Astrocyte of the spinal cord (primary cell): ENCODE measurements at regions not wholly inside any gene's neighbourhood (a gene's known extent, or its start where the extent isn't known, plus 50 kb on each side); places are given as distances from the start of the nearest gene placed in this dataset.

Source experiments
- DNase-seq: peaks from one replicate; pipeline ENCODE4 v3.0.0; 2011; ENCODE audit warnings: low read depth, low spot score
- H3K4me3 ChIP-seq: 2 replicates; pipeline ENCODE4 v1.5.1; 2011; ENCODE audit warnings: low read depth, mild to moderate bottlenecking, low read length, moderate library complexity
- in situ Hi-C: cut with HindIII; loops from 2 replicates; pipeline ENCODE4 v1.10.0; 2017; ENCODE audit warnings: low sequenced_read_pairs
- TF ChIP-seq, protein P1 (sequence below): IDR thresholded peaks from 2 replicates; pipeline ENCODE4 v1.5.1; 2012; ENCODE audit warnings: low read depth, mild to moderate bottlenecking, low read length, inconsistent platforms

DNA sequence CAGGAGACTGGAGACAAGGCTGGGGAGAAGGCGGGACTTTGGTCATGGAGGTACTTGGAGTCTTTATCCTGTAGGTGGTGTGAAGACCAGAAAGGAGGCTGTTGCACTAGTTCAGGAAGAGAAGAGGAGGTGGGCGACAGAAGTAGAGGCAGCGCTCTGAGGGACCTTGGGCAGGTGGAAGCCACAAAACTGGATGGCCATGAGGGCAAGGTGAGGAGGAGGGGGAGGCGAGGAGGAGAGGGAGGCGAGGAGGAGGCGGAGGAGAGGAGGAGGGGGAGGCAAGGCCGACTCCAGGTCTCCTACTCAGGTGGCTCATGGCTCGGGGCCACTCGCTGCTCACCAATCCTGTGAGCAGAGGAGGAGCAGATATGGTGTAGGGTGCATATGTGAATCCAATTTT, 125.6 kb downstream of the RPLP1 start:
- no peak for DNase-seq
- TF ChIP-seq, protein P1, sequence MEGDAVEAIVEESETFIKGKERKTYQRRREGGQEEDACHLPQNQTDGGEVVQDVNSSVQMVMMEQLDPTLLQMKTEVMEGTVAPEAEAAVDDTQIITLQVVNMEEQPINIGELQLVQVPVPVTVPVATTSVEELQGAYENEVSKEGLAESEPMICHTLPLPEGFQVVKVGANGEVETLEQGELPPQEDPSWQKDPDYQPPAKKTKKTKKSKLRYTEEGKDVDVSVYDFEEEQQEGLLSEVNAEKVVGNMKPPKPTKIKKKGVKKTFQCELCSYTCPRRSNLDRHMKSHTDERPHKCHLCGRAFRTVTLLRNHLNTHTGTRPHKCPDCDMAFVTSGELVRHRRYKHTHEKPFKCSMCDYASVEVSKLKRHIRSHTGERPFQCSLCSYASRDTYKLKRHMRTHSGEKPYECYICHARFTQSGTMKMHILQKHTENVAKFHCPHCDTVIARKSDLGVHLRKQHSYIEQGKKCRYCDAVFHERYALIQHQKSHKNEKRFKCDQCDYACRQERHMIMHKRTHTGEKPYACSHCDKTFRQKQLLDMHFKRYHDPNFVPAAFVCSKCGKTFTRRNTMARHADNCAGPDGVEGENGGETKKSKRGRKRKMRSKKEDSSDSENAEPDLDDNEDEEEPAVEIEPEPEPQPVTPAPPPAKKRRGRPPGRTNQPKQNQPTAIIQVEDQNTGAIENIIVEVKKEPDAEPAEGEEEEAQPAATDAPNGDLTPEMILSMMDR, result no peak
- H3K4me3 ChIP-seq, result no peak overlapping the region
- in situ Hi-C loops, result no loop called here

DNA sequence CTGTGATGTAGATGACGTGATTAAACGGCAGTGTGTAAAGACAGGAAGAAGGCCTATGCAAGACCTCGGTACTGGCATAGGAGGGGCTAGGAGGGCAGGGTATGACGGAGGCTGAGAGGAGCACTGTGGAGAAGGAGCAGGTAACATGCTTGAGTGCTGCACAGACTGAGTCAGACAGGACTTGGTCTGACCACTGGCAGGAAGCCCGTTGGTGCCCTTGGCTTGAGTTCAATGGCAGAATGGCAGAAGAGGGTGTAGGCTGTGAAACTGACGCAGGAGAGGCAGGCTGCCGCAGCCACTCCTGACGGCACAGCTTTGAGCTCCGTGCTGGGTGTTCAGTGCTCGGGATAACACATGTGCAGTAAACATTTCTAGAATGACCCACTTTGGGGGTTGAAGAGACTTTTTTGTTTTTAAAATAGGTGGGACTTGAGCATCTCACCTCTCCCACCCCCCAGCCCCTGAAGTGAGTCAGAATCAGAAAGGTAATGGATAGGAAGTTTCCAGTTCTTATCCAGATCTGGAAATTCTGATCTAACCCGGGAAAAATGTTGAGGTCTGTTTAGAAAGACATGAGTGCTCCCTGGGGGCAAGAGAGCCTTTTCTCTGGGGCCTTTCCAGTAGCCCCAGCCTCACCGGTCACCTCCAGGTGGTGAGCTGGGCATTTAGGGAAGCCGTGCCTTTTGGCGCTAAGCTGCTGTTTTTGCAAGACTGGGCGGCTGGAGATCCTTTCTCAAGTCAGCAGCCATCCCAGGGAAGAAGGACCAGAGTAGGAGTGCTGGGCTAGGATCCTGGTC, 126.4 kb downstream of the RPLP1 start:
- no peak for DNase-seq
- in situ Hi-C loops, result no loop called here
- H3K4me3 ChIP-seq, result no peak overlapping the region
- TF ChIP-seq, protein P1, result no peak

DNA sequence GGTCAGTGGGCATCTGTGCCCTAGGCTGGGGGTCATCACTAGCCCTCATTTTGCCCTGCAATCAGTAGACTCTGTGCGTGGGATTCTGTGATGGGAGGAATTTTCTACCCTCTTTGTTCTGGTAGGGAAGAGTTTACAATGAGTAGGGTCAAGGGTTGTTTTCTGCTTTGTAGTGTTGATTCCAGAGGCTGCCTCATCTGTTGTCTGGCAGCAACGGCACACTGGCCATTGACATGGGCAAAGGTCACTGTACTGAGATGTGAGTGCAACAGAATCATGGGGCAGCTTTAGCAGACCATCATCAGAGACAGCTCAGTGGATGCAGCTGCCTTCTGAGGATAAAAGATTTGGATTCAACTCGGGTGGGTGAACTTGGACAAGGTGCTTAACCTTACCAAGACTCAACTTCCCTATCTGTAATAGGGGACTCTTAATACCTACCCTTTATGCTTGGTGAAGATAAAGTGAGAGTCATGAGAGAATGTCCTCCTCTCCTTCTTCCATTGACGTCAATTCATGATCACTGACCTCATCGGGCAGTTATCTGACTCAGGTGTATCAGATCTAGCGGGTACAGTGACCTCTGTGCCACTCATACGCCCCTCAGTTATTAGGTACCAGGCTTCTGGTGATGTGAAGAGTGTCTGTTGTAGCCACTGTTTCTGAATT, 127.5 kb downstream of the RPLP1 start:
- no peak overlapping the region for H3K4me3 ChIP-seq
- in situ Hi-C loops, result no loop called here
- DNase-seq, result no peak
- TF ChIP-seq, protein P1, result no peak

DNA sequence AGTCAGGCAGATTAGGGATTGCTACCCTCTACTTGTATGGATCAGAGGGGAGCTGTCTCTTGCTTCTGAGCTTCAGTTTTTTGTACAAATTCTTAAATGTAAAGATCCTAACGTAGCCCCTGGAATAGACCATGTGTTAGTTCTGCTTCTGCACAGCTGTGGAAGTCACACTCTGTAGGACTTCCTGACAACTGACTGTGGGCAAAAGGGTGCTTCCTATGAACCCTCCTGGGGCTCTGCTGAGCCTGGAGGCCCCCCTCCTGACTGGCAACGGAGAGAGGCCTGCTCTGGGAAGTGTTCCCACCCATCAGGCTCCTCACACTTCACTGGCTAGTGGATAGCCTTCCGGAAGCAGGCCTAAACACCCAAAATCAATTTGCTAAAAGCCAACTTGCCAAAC, 131.0 kb downstream of the RPLP1 start:
- TF ChIP-seq, protein P1, result no peak

DNA sequence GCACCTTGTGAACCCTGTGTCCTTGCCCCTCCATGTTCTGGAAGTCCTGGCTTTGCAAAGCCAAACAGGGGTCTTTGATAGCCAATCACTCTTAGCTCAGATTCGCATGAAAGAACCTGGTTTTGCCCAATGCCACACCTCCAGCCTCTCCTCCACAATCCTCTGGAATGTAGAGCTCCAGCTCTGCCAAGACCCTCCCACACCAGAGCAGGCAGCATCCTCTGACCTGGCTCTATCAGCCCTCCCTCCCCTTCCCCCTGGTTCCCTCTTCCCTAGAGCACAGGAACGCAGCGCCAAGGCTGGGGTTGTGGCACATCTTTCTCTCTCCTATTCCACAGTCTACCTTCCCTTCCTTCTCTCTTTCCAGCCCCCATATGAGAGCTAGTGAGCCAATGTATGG, 133.3 kb downstream of the RPLP1 start:
- no peak for DNase-seq
- in situ Hi-C loops, result no loop called here
- TF ChIP-seq, protein P1, result no peak

More for the DNA sequence above, 131.0 kb downstream of the RPLP1 start:
- no peak for DNase-seq
- in situ Hi-C loops, result no loop called here
- H3K4me3 ChIP-seq, result no peak overlapping the region

DNA sequence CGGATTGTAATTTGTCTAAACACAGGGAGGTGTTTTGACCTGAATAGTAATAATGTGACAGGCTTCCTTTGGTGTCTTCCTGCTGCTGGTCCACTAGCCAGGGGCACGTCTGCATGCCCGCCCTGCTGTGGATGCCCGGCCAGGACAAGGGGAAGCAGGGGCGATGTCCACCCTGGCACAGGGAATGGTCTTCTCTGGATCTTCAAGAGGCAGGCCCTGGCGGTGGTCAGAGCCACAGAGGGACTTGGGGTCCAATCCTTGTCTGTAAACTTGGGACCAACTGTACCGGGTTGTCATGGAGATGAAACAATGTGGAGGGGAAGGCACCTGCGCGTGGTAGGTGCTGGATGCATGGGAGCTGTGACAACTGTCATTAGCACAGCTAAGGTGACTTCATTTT, 134.1 kb downstream of the RPLP1 start:
- DNase-seq, result no peak
- TF ChIP-seq, protein P1, result no peak
- in situ Hi-C loops, result no loop called here
- H3K4me3 ChIP-seq, result no peak overlapping the region

More for the DNA sequence above, 133.3 kb downstream of the RPLP1 start:
- no peak overlapping the region for H3K4me3 ChIP-seq
